A673 (cell line): ENCODE measurements at regions not wholly inside any gene's neighbourhood (a gene's known extent, or its start where the extent isn't known, plus 50 kb on each side); places are given as distances from the start of the nearest gene placed in this dataset.

Experiments used
- EZH2 ChIP-seq: fragments of 200-600 bp; sonication (generic); IDR thresholded peaks from 2 replicates; pipeline ENCODE4 v1.6.1; 2017; ENCODE audit warnings: borderline replicate concordance, low read depth, mild to moderate bottlenecking, mixed read lengths, antibody characterized with exemption, low read length; ENCODE audit not compliant: poor library complexity, severe bottlenecking
- TF ChIP-seq, protein P1 (sequence below): fragments of 300-800, 200-600 bp; sonication (generic); conservative IDR thresholded peaks from 2 replicates; pipeline ENCODE4 v1.5.1; 2017; ENCODE audit warnings: low read depth, mild to moderate bottlenecking, antibody characterized with exemption, low read length, moderate library complexity, mixed read lengths

GRCh38 chr2:151180123-151180522, 81.5 kb downstream of the RBM43 start:
- TF ChIP-seq, protein P1, sequence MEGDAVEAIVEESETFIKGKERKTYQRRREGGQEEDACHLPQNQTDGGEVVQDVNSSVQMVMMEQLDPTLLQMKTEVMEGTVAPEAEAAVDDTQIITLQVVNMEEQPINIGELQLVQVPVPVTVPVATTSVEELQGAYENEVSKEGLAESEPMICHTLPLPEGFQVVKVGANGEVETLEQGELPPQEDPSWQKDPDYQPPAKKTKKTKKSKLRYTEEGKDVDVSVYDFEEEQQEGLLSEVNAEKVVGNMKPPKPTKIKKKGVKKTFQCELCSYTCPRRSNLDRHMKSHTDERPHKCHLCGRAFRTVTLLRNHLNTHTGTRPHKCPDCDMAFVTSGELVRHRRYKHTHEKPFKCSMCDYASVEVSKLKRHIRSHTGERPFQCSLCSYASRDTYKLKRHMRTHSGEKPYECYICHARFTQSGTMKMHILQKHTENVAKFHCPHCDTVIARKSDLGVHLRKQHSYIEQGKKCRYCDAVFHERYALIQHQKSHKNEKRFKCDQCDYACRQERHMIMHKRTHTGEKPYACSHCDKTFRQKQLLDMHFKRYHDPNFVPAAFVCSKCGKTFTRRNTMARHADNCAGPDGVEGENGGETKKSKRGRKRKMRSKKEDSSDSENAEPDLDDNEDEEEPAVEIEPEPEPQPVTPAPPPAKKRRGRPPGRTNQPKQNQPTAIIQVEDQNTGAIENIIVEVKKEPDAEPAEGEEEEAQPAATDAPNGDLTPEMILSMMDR: no peak
- no peak for TF ChIP-seq EZH2
